Progenitor cell of endocrine pancreas (in vitro differentiated cells): ENCODE measurements at regions not wholly inside any gene's neighbourhood (a gene's known extent, or its start where the extent isn't known, plus 50 kb on each side); places are given as distances from the start of the nearest gene placed in this dataset.

Experiments
- DNase-seq: peaks from one replicate; pipeline ENCODE4 v3.0.0; 2021; ENCODE audit warnings: low spot score; ENCODE audit not compliant: unreplicated experiment
- H3K27ac Mint-ChIP-seq: 2 replicates; pipeline ENCODE4 v1.8.0; 2021; ENCODE audit warnings: mild to moderate bottlenecking, moderate library complexity, mixed read lengths
- H3K27me3 Mint-ChIP-seq: 2 replicates; pipeline ENCODE4 v1.8.0; 2021; ENCODE audit warnings: mixed read lengths
- H3K36me3 Mint-ChIP-seq: 2 replicates; pipeline ENCODE4 v1.8.0; 2022; ENCODE audit warnings: mixed read lengths; ENCODE audit not compliant: insufficient read depth
- H3K4me1 Mint-ChIP-seq: 2 replicates; pipeline ENCODE4 v1.8.0; 2021; ENCODE audit warnings: low read depth, mixed read lengths
- H3K4me3 Mint-ChIP-seq: 2 replicates; pipeline ENCODE4 v1.8.0; 2021; ENCODE audit warnings: low read depth, mild to moderate bottlenecking, moderate library complexity, mixed read lengths
- H3K9me3 Mint-ChIP-seq: 2 replicates; pipeline ENCODE4 v1.8.0; 2021; ENCODE audit warnings: low read depth, mixed read lengths
- TF ChIP-seq, protein P1 (sequence below): fragments of 200-600 bp; sonication (generic); IDR thresholded peaks from one replicate; pipeline ENCODE4 v1.5.0; 2021; ENCODE audit warnings: antibody characterized with exemption, mild to moderate bottlenecking; ENCODE audit not compliant: unreplicated experiment

DNA sequence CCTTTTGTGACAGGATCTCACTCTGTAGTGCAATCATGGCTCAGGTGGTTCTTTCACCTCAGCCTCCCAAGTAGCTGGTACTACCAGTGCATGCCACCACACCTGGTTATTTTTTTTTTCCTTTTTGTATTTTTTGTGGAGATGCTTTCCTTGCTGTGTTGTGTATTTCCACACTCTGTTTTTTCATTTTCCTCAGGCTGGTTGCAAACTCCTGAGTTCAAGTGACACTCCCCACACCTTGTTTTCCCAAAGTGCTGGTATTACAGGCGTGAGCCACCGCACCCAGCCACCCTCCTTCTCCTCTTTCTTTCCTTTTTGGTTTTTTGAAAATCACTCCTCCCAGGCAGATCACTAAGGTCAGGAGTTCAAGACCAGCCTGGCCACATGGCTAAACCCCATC, 65.0 kb downstream of the MYCN start:
- no peaks in the 10 kb centered on the region for H3K4me1 Mint-ChIP-seq
- DNase-seq = no peak
- no peaks in the 10 kb centered on the region for H3K9me3 Mint-ChIP-seq
- no peak overlapping the region for H3K4me3 Mint-ChIP-seq
- TF ChIP-seq, protein P1, sequence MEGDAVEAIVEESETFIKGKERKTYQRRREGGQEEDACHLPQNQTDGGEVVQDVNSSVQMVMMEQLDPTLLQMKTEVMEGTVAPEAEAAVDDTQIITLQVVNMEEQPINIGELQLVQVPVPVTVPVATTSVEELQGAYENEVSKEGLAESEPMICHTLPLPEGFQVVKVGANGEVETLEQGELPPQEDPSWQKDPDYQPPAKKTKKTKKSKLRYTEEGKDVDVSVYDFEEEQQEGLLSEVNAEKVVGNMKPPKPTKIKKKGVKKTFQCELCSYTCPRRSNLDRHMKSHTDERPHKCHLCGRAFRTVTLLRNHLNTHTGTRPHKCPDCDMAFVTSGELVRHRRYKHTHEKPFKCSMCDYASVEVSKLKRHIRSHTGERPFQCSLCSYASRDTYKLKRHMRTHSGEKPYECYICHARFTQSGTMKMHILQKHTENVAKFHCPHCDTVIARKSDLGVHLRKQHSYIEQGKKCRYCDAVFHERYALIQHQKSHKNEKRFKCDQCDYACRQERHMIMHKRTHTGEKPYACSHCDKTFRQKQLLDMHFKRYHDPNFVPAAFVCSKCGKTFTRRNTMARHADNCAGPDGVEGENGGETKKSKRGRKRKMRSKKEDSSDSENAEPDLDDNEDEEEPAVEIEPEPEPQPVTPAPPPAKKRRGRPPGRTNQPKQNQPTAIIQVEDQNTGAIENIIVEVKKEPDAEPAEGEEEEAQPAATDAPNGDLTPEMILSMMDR = no peak
- H3K27ac Mint-ChIP-seq = no peak overlapping the region
- peaks cover 9% of the 10 kb centered on the region for H3K27me3 Mint-ChIP-seq
- no peaks in the 10 kb centered on the region for H3K36me3 Mint-ChIP-seq

DNA sequence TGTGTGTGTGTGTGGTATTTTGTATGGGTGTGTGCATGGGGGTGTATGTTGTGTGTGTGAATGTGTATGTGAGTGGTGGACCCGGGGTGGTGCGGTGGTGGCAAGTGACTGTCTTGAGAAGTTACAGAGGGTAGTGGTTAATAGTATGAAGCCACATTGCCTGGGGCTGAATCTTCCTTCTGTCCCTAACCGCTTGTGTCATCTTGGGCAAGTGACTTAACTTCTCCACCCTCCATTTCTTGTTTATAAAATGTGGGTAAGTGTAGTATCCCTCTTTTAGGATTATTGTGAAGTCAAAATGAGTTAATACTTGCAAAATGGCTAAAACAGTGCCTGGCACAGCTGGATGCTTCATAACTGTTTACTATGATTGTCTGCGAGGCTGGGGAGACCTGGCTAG, 63.5 kb downstream of the MYCN start:
- no peaks in the 10 kb centered on the region for H3K9me3 Mint-ChIP-seq
- H3K4me3 Mint-ChIP-seq = no peak overlapping the region
- H3K27me3 Mint-ChIP-seq = peaks cover 9% of the 10 kb centered on the region
- H3K4me1 Mint-ChIP-seq = no peaks in the 10 kb centered on the region
- no peaks in the 10 kb centered on the region for H3K36me3 Mint-ChIP-seq
- H3K27ac Mint-ChIP-seq = no peak overlapping the region
- TF ChIP-seq, protein P1 = no peak
- DNase-seq = no peak

DNA sequence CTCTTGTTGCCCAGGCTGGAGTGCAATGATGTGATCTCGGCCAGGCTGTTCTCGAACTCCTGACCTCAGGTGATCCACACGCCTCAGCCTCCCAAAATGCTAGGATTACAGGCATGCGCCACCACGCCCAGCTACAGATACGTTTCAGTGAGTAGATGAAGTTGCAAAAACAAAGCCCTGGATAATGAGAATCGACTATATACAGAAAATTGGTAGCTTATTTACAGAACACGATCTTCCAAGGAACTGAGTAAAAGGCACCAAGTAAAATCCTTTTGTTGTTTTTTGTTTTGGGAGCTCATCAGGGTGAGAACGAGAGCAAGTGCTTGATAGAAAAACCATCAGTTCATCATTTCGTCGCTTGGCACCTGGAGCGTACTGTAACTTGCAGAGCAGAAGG, 62.8 kb downstream of the MYCN start:
- Mint-ChIP-seq H3K4me1 (no peaks in the 10 kb centered on the region), H3K27me3 (peaks cover 9% of the 10 kb centered on the region), H3K36me3 (no peaks in the 10 kb centered on the region), H3K4me3 (no peak overlapping the region), H3K27ac (no peak overlapping the region), H3K9me3 (no peaks in the 10 kb centered on the region)
- TF ChIP-seq, protein P1 = no peak
- DNase-seq = no peak

DNA sequence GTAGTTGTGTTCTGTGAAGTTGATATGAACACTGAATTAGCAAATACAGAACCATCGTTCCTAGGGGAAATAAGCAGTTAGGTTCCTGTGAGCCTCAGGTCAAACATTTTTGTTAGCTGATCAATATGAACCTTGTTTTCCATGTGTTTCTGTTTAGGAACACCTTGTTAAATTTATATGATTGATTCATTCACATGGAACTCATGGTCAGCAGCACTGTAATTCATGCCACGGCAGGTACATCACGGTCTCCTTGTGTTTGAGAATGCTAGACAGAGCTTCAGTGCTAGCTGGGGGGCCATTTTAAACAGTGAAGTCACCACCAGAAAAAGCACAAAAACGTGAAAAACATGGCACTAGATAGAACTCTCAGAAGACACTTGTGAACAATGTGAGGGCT, 62.2 kb downstream of the MYCN start:
- H3K9me3 Mint-ChIP-seq = no peaks in the 10 kb centered on the region
- no peaks in the 10 kb centered on the region for H3K4me1 Mint-ChIP-seq
- H3K4me3 Mint-ChIP-seq = no peak overlapping the region
- TF ChIP-seq, protein P1 = no peak
- peaks cover 14% of the 10 kb centered on the region for H3K27me3 Mint-ChIP-seq
- H3K36me3 Mint-ChIP-seq = no peaks in the 10 kb centered on the region
- H3K27ac Mint-ChIP-seq = no peak overlapping the region
- DNase-seq = no peak

DNA sequence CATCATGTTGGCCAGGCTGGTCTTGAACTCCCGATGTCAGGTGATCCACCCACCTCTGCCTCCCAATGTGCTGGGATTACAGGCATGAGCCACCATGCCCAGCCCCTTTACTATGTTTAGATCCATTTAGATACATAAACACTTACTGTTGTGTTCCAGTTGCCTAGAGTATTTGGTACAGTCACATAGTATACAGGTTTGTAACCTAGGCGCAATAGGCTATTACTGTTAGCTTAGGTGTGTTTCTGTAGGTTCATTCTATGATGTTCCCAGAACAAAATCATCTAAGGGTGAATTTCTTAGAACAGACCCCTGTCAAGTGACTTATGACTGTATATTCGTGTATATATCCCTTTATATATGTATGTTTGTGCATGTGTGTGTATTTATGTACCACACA, 61.8 kb downstream of the MYCN start:
- H3K4me1 Mint-ChIP-seq = no peaks in the 10 kb centered on the region

More for the DNA sequence above, 61.8 kb downstream of the MYCN start:
- no peaks in the 10 kb centered on the region for H3K36me3 Mint-ChIP-seq
- DNase-seq = no peak
- no peaks in the 10 kb centered on the region for H3K9me3 Mint-ChIP-seq
- no peak overlapping the region for H3K27ac Mint-ChIP-seq
- H3K27me3 Mint-ChIP-seq = peaks cover 18% of the 10 kb centered on the region
- no peak overlapping the region for H3K4me3 Mint-ChIP-seq
- TF ChIP-seq, protein P1 = no peak
